ENCODE measurements at regions not wholly inside any gene's neighbourhood (a gene's known extent, or its start where the extent isn't known, plus 50 kb on each side); places are given as distances from the start of the nearest gene placed in this dataset.

GRCh38 chr10:4766454-4766853 is 59.6 kb upstream of the AKR1E2 start:
- no peak for TF ChIP-seq CTCF (IDR thresholded peaks at IDR 0.05; ENCODE audit: low read depth, low read length, missing control alignments)
- no peak overlapping the region for H3K4me3 ChIP-seq (ENCODE audit: low read depth, low read length)
- no peak for DNase-seq (ENCODE audit: low read depth)

- no peak for DNase-seq (ENCODE audit: low read depth)
- H3K4me3 ChIP-seq (ENCODE audit: low read depth, low read length), result no peak overlapping the region
- no peak for TF ChIP-seq CTCF (IDR thresholded peaks at IDR 0.05; ENCODE audit: low read depth, low read length, missing control alignments)
Measured at GRCh38 chr10:4765428-4765827, 60.6 kb upstream of the AKR1E2 start.

GRCh38 chr10:4763960-4764428 is 62.0 kb upstream of the AKR1E2 start:
- no peak for DNase-seq (ENCODE audit: low read depth)
- TF ChIP-seq CTCF (IDR thresholded peaks at IDR 0.05; ENCODE audit: low read depth, low read length, missing control alignments), result no peak
- H3K4me3 ChIP-seq (ENCODE audit: low read depth, low read length), result no peak overlapping the region

- DNase-seq (ENCODE audit: low read depth), result no peak
- TF ChIP-seq CTCF (IDR thresholded peaks at IDR 0.05; ENCODE audit: low read depth, low read length, missing control alignments), result no peak
- no peak overlapping the region for H3K4me3 ChIP-seq (ENCODE audit: low read depth, low read length)
Measured at GRCh38 chr10:4763513-4763912, 62.5 kb upstream of the AKR1E2 start.

- no peak for TF ChIP-seq CTCF (IDR thresholded peaks at IDR 0.05; ENCODE audit: low read depth, low read length, missing control alignments)
- DNase-seq (ENCODE audit: low read depth), result no peak
- no peak overlapping the region for H3K4me3 ChIP-seq (ENCODE audit: low read depth, low read length)
Measured at GRCh38 chr10:4758256-4758655, 67.8 kb upstream of the AKR1E2 start.

GRCh38 chr10:4755286-4755989 is 70.6 kb upstream of the AKR1E2 start:
- DNase-seq (ENCODE audit: low read depth), result no peak
- H3K4me3 ChIP-seq (ENCODE audit: low read depth, low read length), result no peak overlapping the region
- TF ChIP-seq CTCF (IDR thresholded peaks at IDR 0.05; ENCODE audit: low read depth, low read length, missing control alignments), result no peak

GRCh38 chr10:4754143-4754542 is 71.9 kb upstream of the AKR1E2 start:
- no peak for DNase-seq (ENCODE audit: low read depth)
- no peak for TF ChIP-seq CTCF (IDR thresholded peaks at IDR 0.05; ENCODE audit: low read depth, low read length, missing control alignments)
- no peak overlapping the region for H3K4me3 ChIP-seq (ENCODE audit: low read depth, low read length)

Data from GM12864 (cell line).